ENCODE measurements at regions not wholly inside any gene's neighbourhood (a gene's known extent, or its start where the extent isn't known, plus 50 kb on each side); places are given as distances from the start of the nearest gene placed in this dataset.

DNA sequence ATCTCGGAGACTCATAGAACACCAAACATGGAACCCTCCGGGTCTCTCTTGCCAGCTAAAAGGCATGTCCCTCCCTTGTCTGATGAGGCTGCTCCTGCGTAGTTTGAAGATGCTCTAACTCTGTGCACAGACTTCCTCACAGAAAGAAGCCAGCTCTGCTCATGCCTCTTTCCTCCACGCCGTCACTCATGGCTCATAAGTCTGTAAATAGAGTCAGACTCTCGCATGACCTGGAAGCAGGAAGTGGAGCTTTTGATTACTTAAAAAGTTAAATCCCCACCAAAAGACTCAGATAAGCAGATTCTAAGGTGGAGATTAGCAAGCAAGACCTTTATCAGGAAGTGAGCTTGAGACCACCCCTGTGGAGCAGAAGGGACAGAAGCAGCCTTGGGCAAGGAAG, 171.6 kb downstream of the TRIM33 start:
- TF ChIP-seq CTCF (conservative IDR thresholded peaks at IDR 0.05) (no peak), ZFX (IDR thresholded peaks at IDR 0.05) (no peak)

Measured in C4-2B (cell line).